ENCODE measurements at regions not wholly inside any gene's neighbourhood (a gene's known extent, or its start where the extent isn't known, plus 50 kb on each side); places are given as distances from the start of the nearest gene placed in this dataset.

GRCh38 chr2:207463433-207463832, 66.3 kb upstream of the CREB1 start:
- intact Hi-C loops (cut with micrococcal nuclease; ENCODE audit: unreplicated experiment) (no loop called here), in situ Hi-C loops (cut with MboI) (no loop called here)
- H3K27ac ChIP-seq (ENCODE audit: control insufficient read depth, insufficient read depth): no peak overlapping the region
- no peaks in the 10 kb centered on the region for H3K36me3 ChIP-seq (ENCODE audit: control insufficient read depth in 2 of 2, insufficient read depth in 2 of 2, low read length in 1 of 2)
- ChIA-PET RAD21 (ENCODE audit: unreplicated experiment) (no interaction called here), POLR2A (no interaction called here), SMC1A (ENCODE audit: uncharacterized antibody, unreplicated experiment) (interaction anchor here (0.7 kb wide), 1 partner anchor 477 kb away, joined by 3 read pairs; no protein-coding TSS in a partner anchor), CTCF (no interaction called here)
- no peak overlapping the region for H3K9ac ChIP-seq (ENCODE audit: control insufficient read depth, insufficient read depth, low read length)
- no peaks in the 10 kb centered on the region for H3K9me3 ChIP-seq (replicated peaks; ENCODE audit: control insufficient read depth, insufficient read depth, low read length)
- H3K4me2 ChIP-seq (ENCODE audit: control insufficient read depth, insufficient read depth): no peak overlapping the region
- no peak overlapping the region for H3K4me3 ChIP-seq
- 78% methylated on average over 8 of the region's 8 CpGs for WGBS (ENCODE audit: insufficient coverage, insufficient replicate concordance, low lambda C conversion rate, missing lambda C conversion rate)
- H3K79me2 ChIP-seq (ENCODE audit: control insufficient read depth, insufficient read depth, low read length): no peaks in the 10 kb centered on the region
- FAIRE-seq: no peak
- no TSS peak for BruUV-seq (replicated peaks)
- TF ChIP-seq, protein P1, sequence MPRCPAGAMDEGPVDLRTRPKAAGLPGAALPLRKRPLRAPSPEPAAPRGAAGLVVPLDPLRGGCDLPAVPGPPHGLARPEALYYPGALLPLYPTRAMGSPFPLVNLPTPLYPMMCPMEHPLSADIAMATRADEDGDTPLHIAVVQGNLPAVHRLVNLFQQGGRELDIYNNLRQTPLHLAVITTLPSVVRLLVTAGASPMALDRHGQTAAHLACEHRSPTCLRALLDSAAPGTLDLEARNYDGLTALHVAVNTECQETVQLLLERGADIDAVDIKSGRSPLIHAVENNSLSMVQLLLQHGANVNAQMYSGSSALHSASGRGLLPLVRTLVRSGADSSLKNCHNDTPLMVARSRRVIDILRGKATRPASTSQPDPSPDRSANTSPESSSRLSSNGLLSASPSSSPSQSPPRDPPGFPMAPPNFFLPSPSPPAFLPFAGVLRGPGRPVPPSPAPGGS (IDR thresholded peaks at IDR 0.05; ENCODE audit: borderline replicate concordance, insufficient read depth, low read depth, low read length, poor library complexity, severe bottlenecking): no peak
- no peak for TF ChIP-seq EED (IDR thresholded peaks at IDR 0.05; ENCODE audit: low read depth)
- no peak for TF ChIP-seq IRF4 (IDR thresholded peaks at IDR 0.05; ENCODE audit: low read depth, low read length)
- TF ChIP-seq SP1 (IDR thresholded peaks at IDR 0.05; ENCODE audit: low read depth, low read length): no peak
- TF ChIP-seq, protein P2, sequence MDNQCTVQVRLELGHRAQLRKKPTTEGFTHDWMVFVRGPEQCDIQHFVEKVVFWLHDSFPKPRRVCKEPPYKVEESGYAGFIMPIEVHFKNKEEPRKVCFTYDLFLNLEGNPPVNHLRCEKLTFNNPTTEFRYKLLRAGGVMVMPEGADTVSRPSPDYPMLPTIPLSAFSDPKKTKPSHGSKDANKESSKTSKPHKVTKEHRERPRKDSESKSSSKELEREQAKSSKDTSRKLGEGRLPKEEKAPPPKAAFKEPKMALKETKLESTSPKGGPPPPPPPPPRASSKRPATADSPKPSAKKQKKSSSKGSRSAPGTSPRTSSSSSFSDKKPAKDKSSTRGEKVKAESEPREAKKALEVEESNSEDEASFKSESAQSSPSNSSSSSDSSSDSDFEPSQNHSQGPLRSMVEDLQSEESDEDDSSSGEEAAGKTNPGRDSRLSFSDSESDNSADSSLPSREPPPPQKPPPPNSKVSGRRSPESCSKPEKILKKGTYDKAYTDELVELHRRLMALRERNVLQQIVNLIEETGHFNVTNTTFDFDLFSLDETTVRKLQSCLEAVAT (IDR thresholded peaks at IDR 0.05): no peak
- TF ChIP-seq CBX5 (IDR thresholded peaks at IDR 0.05; ENCODE audit: low read depth): no peak
- no peak for TF ChIP-seq SRF (IDR thresholded peaks at IDR 0.05; ENCODE audit: low read depth in 2 of 2, low read length in 2 of 2)
- TF ChIP-seq IRF3 (IDR thresholded peaks at IDR 0.05): no peak
- no peak for DNase-seq (ENCODE audit: low read depth, low spot score)
- H3K4me1 ChIP-seq (ENCODE audit: control insufficient read depth, insufficient read depth, low read length): peaks cover 11% of the 10 kb centered on the region
- no peaks in the 10 kb centered on the region for H4K20me1 ChIP-seq (ENCODE audit: control insufficient read depth, insufficient read depth)
- H2AFZ ChIP-seq (ENCODE audit: control insufficient read depth, low read depth, low read length): no peak overlapping the region
- no peaks in the 10 kb centered on the region for H3K27me3 ChIP-seq (replicated peaks in 1 of 2; ENCODE audit: control insufficient read depth in 2 of 2, insufficient read depth in 2 of 2, low read length in 1 of 2)
- ATAC-seq: no peak

Data from GM12878 (cell line).